Upper lobe of left lung (tissue), 6 donors: ENCODE measurements at regions not wholly inside any gene's neighbourhood (a gene's known extent, or its start where the extent isn't known, plus 50 kb on each side); places are given as distances from the start of the nearest gene placed in this dataset.

Experiments used
- ATAC-seq, 2 donors: fragments of 200-7000 bp; cut with Tn5 transposase; one replicate each; pipeline ENCODE4 v1.9.1; 2022; ENCODE audit warnings: mild to moderate bottlenecking in 2 of 2, moderate library complexity in 2 of 2; ENCODE audit not compliant: low FRiP score in 2 of 2
- DNase-seq, 2 donors: peaks; one replicate each; pipeline ENCODE4 v3.0.0-alpha.2; 2019 to 2020
- H3K27ac ChIP-seq, 4 donors: fragments of 200-600 bp; sonication (generic); one replicate each; pipeline ENCODE4 v1.5.1; 2016 to 2019
- H3K27me3 ChIP-seq, 4 donors: fragments of 200-600 bp; sonication (generic); one replicate each; pipeline ENCODE4 v1.5.1; 2017 to 2019
- H3K36me3 ChIP-seq, 4 donors: fragments of 200-600 bp; sonication (generic); one replicate each; pipeline ENCODE4 v1.5.1; 2016 to 2019
- H3K4me1 ChIP-seq, 4 donors: fragments of 200-600 bp; sonication (generic); one replicate each; pipeline ENCODE4 v1.5.1; 2018 to 2019
- H3K4me3 ChIP-seq, 4 donors: fragments of 200-600 bp; sonication (generic); one replicate each; pipeline ENCODE4 v1.5.1; 2017 to 2019; ENCODE audit warnings: mild to moderate bottlenecking in 2 of 4, moderate library complexity in 1 of 4
- H3K9me3 ChIP-seq, 4 donors: fragments of 200-600 bp; sonication (generic); one replicate each; pipeline ENCODE4 v1.5.1; 2018 to 2019
- EP300 ChIP-seq, 4 donors: sonication (generic); formaldehyde crosslinking; IDR thresholded peaks; one replicate each; pipeline ENCODE4 v1.5.1; 2017; ENCODE audit warnings: antibody characterized with exemption in 4 of 4, control low read depth in 2 of 4
- POLR2A ChIP-seq, 4 donors: fragments of 450-650 bp; IDR thresholded peaks; one replicate each; pipeline ENCODE4 v1.5.1; 2016 to 2017; ENCODE audit warnings: antibody characterized with exemption in 4 of 4, mild to moderate bottlenecking in 2 of 4
- POLR2AphosphoS5 ChIP-seq, 2 donors: sonication (generic); formaldehyde crosslinking; IDR thresholded peaks; one replicate each; pipeline ENCODE4 v1.5.1; 2017; ENCODE audit warnings: antibody characterized with exemption in 2 of 2
- WGBS, 2 donors: methylation state at CpG; one replicate each; pipeline ENCODE4 v1.1.5; 2017 to 2018; 5-methylcytosine and 5-hydroxymethylcytosine counted together
- TF ChIP-seq, protein P1 (sequence below), 6 experiments: fragments of 450-650 bp in 4 of 6; fragments of 200-600 bp in 2 of 6; sonication (generic) in 2 of 6; IDR thresholded peaks; one replicate each; pipeline ENCODE4 v1.5.1; 2016 to 2019; ENCODE audit warnings: antibody characterized with exemption in 6 of 6
- donor health status: DM: no; HTN: no; CAD: no; lungs with moderate emphysema.
- donor health status: DM: no; HTN: yes; CAD: no; lungs with severe emphysema.

DNA sequence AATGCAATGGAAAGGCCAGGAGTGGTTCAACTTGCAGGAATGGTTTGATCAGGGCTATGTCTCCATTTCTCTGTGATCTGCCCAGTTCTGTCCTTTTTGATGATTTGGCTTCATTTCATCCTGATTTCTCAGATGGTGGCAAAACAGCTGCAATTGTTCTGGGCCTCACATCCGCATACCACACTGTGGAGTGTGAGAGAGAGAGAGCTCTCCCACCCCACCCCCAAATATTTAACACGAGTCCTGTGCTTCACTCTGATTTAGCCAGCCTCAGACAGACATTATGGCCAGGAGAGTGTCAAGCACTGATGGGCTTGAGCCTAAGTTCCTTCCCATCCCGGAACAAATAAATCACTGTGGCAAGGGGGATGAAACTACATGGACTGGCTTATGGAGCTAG, 284.6 kb downstream of the CDC5L start:
- Histone ChIP-seq H3K9me3 (no peaks in the 10 kb centered on the region), H3K36me3 (no peaks in the 10 kb centered on the region), H3K4me1 (no peaks in the 10 kb centered on the region), H3K27me3 (no peaks in the 10 kb centered on the region), H3K27ac (no peak overlapping the region), H3K4me3 (no peak overlapping the region)
- TF ChIP-seq, protein P1, sequence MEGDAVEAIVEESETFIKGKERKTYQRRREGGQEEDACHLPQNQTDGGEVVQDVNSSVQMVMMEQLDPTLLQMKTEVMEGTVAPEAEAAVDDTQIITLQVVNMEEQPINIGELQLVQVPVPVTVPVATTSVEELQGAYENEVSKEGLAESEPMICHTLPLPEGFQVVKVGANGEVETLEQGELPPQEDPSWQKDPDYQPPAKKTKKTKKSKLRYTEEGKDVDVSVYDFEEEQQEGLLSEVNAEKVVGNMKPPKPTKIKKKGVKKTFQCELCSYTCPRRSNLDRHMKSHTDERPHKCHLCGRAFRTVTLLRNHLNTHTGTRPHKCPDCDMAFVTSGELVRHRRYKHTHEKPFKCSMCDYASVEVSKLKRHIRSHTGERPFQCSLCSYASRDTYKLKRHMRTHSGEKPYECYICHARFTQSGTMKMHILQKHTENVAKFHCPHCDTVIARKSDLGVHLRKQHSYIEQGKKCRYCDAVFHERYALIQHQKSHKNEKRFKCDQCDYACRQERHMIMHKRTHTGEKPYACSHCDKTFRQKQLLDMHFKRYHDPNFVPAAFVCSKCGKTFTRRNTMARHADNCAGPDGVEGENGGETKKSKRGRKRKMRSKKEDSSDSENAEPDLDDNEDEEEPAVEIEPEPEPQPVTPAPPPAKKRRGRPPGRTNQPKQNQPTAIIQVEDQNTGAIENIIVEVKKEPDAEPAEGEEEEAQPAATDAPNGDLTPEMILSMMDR (IDR thresholded peaks at IDR 0.05) = no peak
- TF ChIP-seq POLR2AphosphoS5 (IDR thresholded peaks at IDR 0.05) (no peak), POLR2A (IDR thresholded peaks at IDR 0.05) (no peak), EP300 (IDR thresholded peaks at IDR 0.05) (no peak)
- WGBS, 2 donors = 77 to 83% methylated on average over 3 of the region's 3 CpGs
- DNase-seq = no peak
- no peak for ATAC-seq

- no peaks in the 10 kb centered on the region for H3K27me3 ChIP-seq
- DNase-seq = no peak
- no peaks in the 10 kb centered on the region for H3K36me3 ChIP-seq
- no peak overlapping the region for H3K27ac ChIP-seq
- H3K4me3 ChIP-seq = no peak overlapping the region
- no peak for ATAC-seq
- H3K9me3 ChIP-seq = no peaks in the 10 kb centered on the region
- no peaks in the 10 kb centered on the region for H3K4me1 ChIP-seq
- 71 to 94% methylated on average over 4 of the region's 4 CpGs for WGBS, 2 donors
- TF ChIP-seq POLR2AphosphoS5 (IDR thresholded peaks at IDR 0.05) = no peak
- TF ChIP-seq, protein P1 (IDR thresholded peaks at IDR 0.05) = no peak
- no peak for TF ChIP-seq POLR2A (IDR thresholded peaks at IDR 0.05)
- no peak for TF ChIP-seq EP300 (IDR thresholded peaks at IDR 0.05)
Observed at GRCh38 chr6:44672841-44673240, 285.3 kb downstream of the CDC5L start.

DNA sequence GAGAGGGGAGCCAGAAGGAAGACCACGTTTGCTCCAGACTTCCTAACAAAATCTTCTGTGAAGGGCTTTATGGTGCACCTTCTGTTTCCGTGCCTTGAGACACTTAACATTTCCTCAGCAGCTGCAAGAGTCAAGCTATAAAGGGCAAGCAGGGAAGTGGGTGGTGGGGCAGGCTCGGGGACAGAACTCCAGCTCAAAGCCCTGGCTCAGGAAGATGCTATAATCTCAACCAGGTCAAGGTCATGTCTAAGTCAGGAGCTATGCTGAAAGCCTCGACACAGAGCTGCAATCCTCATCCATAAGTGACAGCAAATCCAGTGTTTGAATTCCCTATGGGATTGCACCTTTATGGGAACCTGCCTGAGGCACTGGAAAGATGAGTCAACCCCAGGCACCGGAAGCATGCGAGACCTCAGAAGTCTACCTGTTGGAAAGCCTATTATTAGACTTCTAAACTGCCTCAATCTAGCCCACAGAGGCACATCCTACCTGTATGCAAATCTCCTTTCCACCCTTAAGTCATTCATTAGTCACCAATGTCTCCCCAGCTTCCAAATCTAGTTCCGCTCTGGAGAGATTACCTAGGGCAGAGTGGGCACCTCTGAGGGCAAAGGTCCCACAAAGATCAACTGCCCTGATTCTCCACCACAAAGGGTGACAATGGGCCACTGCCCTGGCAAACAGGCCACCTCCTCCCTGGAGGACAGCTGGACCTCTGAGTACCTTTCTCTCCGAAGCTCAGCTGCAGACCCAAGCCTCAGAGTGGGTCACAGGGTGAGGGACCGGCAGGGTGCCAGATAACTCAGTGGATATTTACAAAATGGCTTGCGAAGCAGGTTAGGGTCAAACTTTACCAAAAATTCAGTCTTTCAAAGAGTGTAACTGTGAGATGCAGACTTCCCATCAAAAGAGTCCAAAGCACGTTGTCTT, 287.0 kb downstream of the CDC5L start:
- Histone ChIP-seq H3K4me3 (no peak overlapping the region), H3K9me3 (no peaks in the 10 kb centered on the region), H3K36me3 (no peaks in the 10 kb centered on the region), H3K4me1 (no peaks in the 10 kb centered on the region), H3K27ac (no peak overlapping the region), H3K27me3 (no peaks in the 10 kb centered on the region)
- DNase-seq (no peak), ATAC-seq (no peak)
- WGBS, 2 donors = 69 to 80% methylated on average over 11 of the region's 11 CpGs
- TF ChIP-seq POLR2A (IDR thresholded peaks at IDR 0.05) (no peak), EP300 (IDR thresholded peaks at IDR 0.05) (no peak), POLR2AphosphoS5 (IDR thresholded peaks at IDR 0.05) (no peak)
- TF ChIP-seq, protein P1 (IDR thresholded peaks at IDR 0.05) = no peak

GRCh38 chr6:44675449-44675848, 287.9 kb downstream of the CDC5L start:
- TF ChIP-seq EP300 (IDR thresholded peaks at IDR 0.05) (no peak), POLR2A (IDR thresholded peaks at IDR 0.05) (no peak), POLR2AphosphoS5 (IDR thresholded peaks at IDR 0.05) (no peak)
- TF ChIP-seq, protein P1 (IDR thresholded peaks at IDR 0.05) = no peak
- DNase-seq (no peak), ATAC-seq (no peak)
- Histone ChIP-seq H3K36me3 (no peaks in the 10 kb centered on the region), H3K9me3 (no peaks in the 10 kb centered on the region), H3K27ac (no peak overlapping the region), H3K27me3 (no peaks in the 10 kb centered on the region), H3K4me1 (no peaks in the 10 kb centered on the region), H3K4me3 (no peak overlapping the region)
- WGBS, 2 donors = 91 to 94% methylated on average over 2 of the region's 2 CpGs
